Epidermal melanocyte (primary cell): ENCODE measurements at regions not wholly inside any gene's neighbourhood (a gene's known extent, or its start where the extent isn't known, plus 50 kb on each side); places are given as distances from the start of the nearest gene placed in this dataset.

Experiments
- DNase-seq: peaks from one replicate; pipeline ENCODE4 v3.0.0; 2011; ENCODE audit warnings: low spot score; ENCODE audit not compliant: insufficient read length

- DNase-seq: no peak
Measured at GRCh38 chr2:15792331-15792730, 148.0 kb upstream of the MYCN start.

- no peak for DNase-seq
Measured at GRCh38 chr2:15793078-15793913, 147.1 kb upstream of the MYCN start.

- no peak for DNase-seq
Measured at GRCh38 chr2:15793978-15794377, 146.4 kb upstream of the MYCN start.

- no peak for DNase-seq
Measured at GRCh38 chr2:15794608-15795134, 145.7 kb upstream of the MYCN start.

- DNase-seq: no peak
Measured at GRCh38 chr2:15795426-15795825, 144.9 kb upstream of the MYCN start.

- DNase-seq: no peak
Measured at GRCh38 chr2:15796167-15796942, 144.0 kb upstream of the MYCN start.

GRCh38 chr2:15797231-15797938, 143.0 kb upstream of the MYCN start:
- no peak for DNase-seq

GRCh38 chr2:15797939-15798281, 142.4 kb upstream of the MYCN start:
- DNase-seq: no peak

GRCh38 chr2:15798701-15799431, 141.5 kb upstream of the MYCN start:
- no peak for DNase-seq

- DNase-seq: no peak
Measured at GRCh38 chr2:15799432-15799827, 140.9 kb upstream of the MYCN start.

- no peak for DNase-seq
Measured at GRCh38 chr2:15800495-15801329, 139.6 kb upstream of the MYCN start.

GRCh38 chr2:15801439-15801838, 138.9 kb upstream of the MYCN start:
- no peak for DNase-seq

GRCh38 chr2:15801904-15802303, 138.4 kb upstream of the MYCN start:
- DNase-seq: no peak

- DNase-seq: no peak
Measured at GRCh38 chr2:15802657-15803542, 137.4 kb upstream of the MYCN start.

- DNase-seq: no peak
Measured at GRCh38 chr2:15803543-15804245, 136.7 kb upstream of the MYCN start.

GRCh38 chr2:15804246-15804619, 136.1 kb upstream of the MYCN start:
- DNase-seq: no peak

GRCh38 chr2:15804691-15805090, 135.7 kb upstream of the MYCN start:
- DNase-seq: no peak

GRCh38 chr2:15805206-15805605, 135.1 kb upstream of the MYCN start:
- no peak for DNase-seq

- no peak for DNase-seq
Measured at GRCh38 chr2:15805772-15806171, 134.6 kb upstream of the MYCN start.
